MCF 10A (cell line): ENCODE measurements at regions not wholly inside any gene's neighbourhood (a gene's known extent, or its start where the extent isn't known, plus 50 kb on each side); places are given as distances from the start of the nearest gene placed in this dataset.
A peak's percentile ranks its signal among the peaks of the same experiment; 100 is the strongest.

Experiments used
- BruUV-seq: library from RNA; stranded (reverse); fragments of 400-500 nt; replicated peaks from 2 replicates; lab custom pipeline; 2021; lab: Mats Ljungman, UMichigan
- CTCF ChIA-PET: fragments of 300-600 bp; sonication (Branson Sonifier 250); formaldehyde crosslinking; extraction: SDS; loops from one replicate; lab custom pipeline; 2021; ENCODE audit warnings: antibody characterized with exemption, inconsistent platforms; lab: Yijun Ruan, JAX
- POLR2A ChIA-PET: fragments of 300-600, 350-650 bp; sonication (Branson Sonifier 250); formaldehyde crosslinking; extraction: SDS; loops from one replicate; lab custom pipeline; 2020; ENCODE audit warnings: antibody characterized with exemption, inconsistent platforms; lab: Yijun Ruan, JAX
- DNase-seq: peaks from one replicate; pipeline ENCODE4 v3.0.0-alpha.2; 2018; ENCODE audit not compliant: unreplicated experiment
- H3K27ac Mint-ChIP-seq: one replicate; pipeline ENCODE4 v1.8.0; 2022; ENCODE audit warnings: mild to moderate bottlenecking, low read depth, mixed read lengths; ENCODE audit not compliant: unreplicated experiment
- H3K27me3 Mint-ChIP-seq: one replicate; pipeline ENCODE4 v1.8.0; 2022; ENCODE audit warnings: mixed read lengths; ENCODE audit not compliant: insufficient read depth, unreplicated experiment
- H3K36me3 Mint-ChIP-seq: one replicate; pipeline ENCODE4 v1.8.0; 2022; ENCODE audit warnings: mild to moderate bottlenecking, moderate library complexity, mixed read lengths; ENCODE audit not compliant: insufficient read depth, unreplicated experiment
- H3K4me1 Mint-ChIP-seq: one replicate; pipeline ENCODE4 v1.8.0; 2022; ENCODE audit warnings: mixed read lengths; ENCODE audit not compliant: insufficient read depth, unreplicated experiment
- H3K4me3 Mint-ChIP-seq: one replicate; pipeline ENCODE4 v1.8.0; 2022; ENCODE audit warnings: mild to moderate bottlenecking, moderate library complexity, mixed read lengths; ENCODE audit not compliant: unreplicated experiment
- H3K9me3 Mint-ChIP-seq: one replicate; pipeline ENCODE4 v1.8.0; 2022; ENCODE audit warnings: mixed read lengths; ENCODE audit not compliant: unreplicated experiment
- intact Hi-C: fragments of 100-400 bp; cut with micrococcal nuclease; formaldehyde crosslinking; loops from 2 replicates; pipeline ENCODE4 v1.14.1; 2022
- TF ChIP-seq, protein P1 (sequence below): fragments of 200-600 bp; IDR thresholded peaks from one replicate; pipeline ENCODE4 v1.8.0; 2022; ENCODE audit warnings: antibody characterized with exemption, mild to moderate bottlenecking; ENCODE audit not compliant: unreplicated experiment

DNA sequence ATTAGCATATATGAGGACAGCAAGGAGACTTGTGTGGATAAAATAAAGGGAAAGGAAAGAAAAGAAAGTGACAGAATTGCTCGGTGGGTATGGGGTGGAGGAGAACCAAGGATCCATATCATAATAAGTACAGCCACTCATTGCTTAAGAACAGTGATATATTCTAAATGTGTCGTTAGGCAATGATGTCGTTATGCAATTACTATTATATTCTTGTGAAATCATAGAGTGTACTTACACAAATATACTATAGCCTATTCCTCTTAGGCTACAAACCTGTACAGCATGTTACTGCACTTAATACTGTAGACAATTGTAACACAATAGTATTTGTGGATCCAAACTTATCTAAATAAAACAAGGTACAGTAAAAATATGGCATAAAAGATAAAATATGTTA, 271.1 kb downstream of the CCER1 start:
- CTCF ChIA-PET, result interaction anchor here (0.9 kb wide), 1 partner anchor 171 kb away, joined by 4 read pairs; no protein-coding TSS in a partner anchor
- Mint-ChIP-seq H3K27me3 (no peaks in the 10 kb centered on the region), H3K9me3 (peaks cover 7% of the 10 kb centered on the region), H3K27ac (no peak overlapping the region), H3K4me1 (peaks cover 6% of the 10 kb centered on the region), H3K36me3 (no peaks in the 10 kb centered on the region), H3K4me3 (no peak overlapping the region)
- peak; percentile 69 for DNase-seq
- intact Hi-C loops, result no loop called here
- POLR2A ChIA-PET, result no interaction called here
- no TSS peak for BruUV-seq
- TF ChIP-seq, protein P1, sequence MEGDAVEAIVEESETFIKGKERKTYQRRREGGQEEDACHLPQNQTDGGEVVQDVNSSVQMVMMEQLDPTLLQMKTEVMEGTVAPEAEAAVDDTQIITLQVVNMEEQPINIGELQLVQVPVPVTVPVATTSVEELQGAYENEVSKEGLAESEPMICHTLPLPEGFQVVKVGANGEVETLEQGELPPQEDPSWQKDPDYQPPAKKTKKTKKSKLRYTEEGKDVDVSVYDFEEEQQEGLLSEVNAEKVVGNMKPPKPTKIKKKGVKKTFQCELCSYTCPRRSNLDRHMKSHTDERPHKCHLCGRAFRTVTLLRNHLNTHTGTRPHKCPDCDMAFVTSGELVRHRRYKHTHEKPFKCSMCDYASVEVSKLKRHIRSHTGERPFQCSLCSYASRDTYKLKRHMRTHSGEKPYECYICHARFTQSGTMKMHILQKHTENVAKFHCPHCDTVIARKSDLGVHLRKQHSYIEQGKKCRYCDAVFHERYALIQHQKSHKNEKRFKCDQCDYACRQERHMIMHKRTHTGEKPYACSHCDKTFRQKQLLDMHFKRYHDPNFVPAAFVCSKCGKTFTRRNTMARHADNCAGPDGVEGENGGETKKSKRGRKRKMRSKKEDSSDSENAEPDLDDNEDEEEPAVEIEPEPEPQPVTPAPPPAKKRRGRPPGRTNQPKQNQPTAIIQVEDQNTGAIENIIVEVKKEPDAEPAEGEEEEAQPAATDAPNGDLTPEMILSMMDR, result no peak

DNA sequence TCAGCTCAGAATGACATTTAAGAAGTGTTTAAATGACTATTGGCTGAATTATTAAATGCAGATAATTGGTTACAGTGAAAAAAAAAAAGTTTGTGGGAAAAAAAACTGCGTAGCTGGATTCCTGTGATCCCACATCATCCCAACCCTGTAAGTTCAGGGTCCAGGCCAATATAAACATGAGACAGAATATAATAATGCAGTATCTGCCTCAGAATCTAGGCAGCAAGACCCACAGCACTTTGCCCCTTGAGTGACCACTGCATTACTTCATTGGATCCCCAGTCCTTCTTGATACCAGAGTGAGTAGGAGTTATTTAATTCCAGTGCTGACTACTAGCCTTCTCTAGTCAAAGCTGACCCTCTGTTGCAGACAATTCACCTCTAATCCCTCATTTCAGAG, 272.6 kb downstream of the CCER1 start:
- peak; percentile 9 for DNase-seq
- H3K27ac Mint-ChIP-seq, result no peak overlapping the region
- intact Hi-C loops, result no loop called here
- no TSS peak for BruUV-seq
- ChIA-PET CTCF (no interaction called here), POLR2A (interaction anchor here (0.8 kb wide), 1 partner anchor 117 kb away, joined by 3 read pairs; no protein-coding TSS in a partner anchor)
- H3K9me3 Mint-ChIP-seq, result peaks cover 7% of the 10 kb centered on the region
- H3K36me3 Mint-ChIP-seq, result no peaks in the 10 kb centered on the region
- peaks cover 6% of the 10 kb centered on the region for H3K4me1 Mint-ChIP-seq
- H3K27me3 Mint-ChIP-seq, result no peaks in the 10 kb centered on the region
- TF ChIP-seq, protein P1, result no peak
- no peak overlapping the region for H3K4me3 Mint-ChIP-seq

DNA sequence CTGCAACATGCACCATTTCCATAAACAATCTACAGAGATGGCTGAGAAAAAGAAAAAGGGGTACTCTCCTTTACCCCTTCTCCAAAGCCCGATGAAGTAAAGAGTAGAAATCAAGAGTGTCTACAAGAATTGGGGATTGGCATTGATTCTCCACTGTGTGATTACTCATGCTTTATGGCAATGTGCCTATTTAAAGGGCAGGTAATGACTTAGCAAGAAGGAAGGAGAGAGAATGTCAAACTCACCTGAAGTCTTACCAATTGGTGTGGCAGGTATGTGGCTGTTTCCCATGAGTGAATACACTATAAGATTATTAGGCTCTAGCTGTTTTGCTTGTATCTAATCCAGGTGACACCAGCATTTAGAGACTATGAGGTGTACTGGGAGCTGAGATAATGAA, 275.3 kb downstream of the CCER1 start:
- no peaks in the 10 kb centered on the region for H3K36me3 Mint-ChIP-seq
- no TSS peak for BruUV-seq

DNA sequence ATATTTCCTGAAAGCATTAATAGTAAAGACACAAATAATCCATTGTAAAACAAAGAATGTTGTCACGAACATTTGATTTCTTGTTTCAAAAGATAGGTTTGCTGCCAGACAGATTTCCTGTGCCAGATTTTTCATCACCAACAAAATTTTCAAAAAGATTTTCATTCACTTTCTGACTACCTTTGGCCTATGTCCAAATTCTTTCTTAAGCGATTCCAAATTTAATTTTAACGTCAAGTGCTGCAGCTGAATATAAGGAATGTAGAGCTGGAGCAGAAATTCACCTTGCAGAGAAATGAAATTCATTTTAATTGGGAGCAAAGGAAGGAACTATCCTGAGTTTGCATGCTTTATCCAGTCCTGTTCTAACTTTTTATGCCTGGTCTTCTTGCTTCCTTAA, 277.4 kb downstream of the CCER1 start:
- no peaks in the 10 kb centered on the region for H3K9me3 Mint-ChIP-seq
- TF ChIP-seq, protein P1, result no peak
- H3K27me3 Mint-ChIP-seq, result no peaks in the 10 kb centered on the region
- H3K36me3 Mint-ChIP-seq, result no peaks in the 10 kb centered on the region
- no peak for DNase-seq
- BruUV-seq, result no TSS peak
- no peak overlapping the region for H3K4me3 Mint-ChIP-seq
- no peaks in the 10 kb centered on the region for H3K4me1 Mint-ChIP-seq
- peak overlapping the region; percentile 17 for H3K27ac Mint-ChIP-seq
- ChIA-PET CTCF (no interaction called here), POLR2A (no interaction called here)
- intact Hi-C loops, result no loop called here

More for the DNA sequence above, 275.3 kb downstream of the CCER1 start:
- DNase-seq, result peak; percentile 65
- POLR2A ChIA-PET, result no interaction called here
- H3K27me3 Mint-ChIP-seq, result no peaks in the 10 kb centered on the region
- no peaks in the 10 kb centered on the region for H3K9me3 Mint-ChIP-seq
- TF ChIP-seq, protein P1, result no peak
- no peak overlapping the region for H3K27ac Mint-ChIP-seq
- intact Hi-C loops, result no loop called here
- CTCF ChIA-PET, result no interaction called here
- peaks cover 6% of the 10 kb centered on the region for H3K4me1 Mint-ChIP-seq
- H3K4me3 Mint-ChIP-seq, result no peak overlapping the region
